ENCODE measurements at regions not wholly inside any gene's neighbourhood (a gene's known extent, or its start where the extent isn't known, plus 50 kb on each side); places are given as distances from the start of the nearest gene placed in this dataset.
A peak's percentile ranks its signal among the peaks of the same experiment; 100 is the strongest.
"Not testable (repeated sequence)": the region's sequence is repeated elsewhere in the genome, so short reads cannot be mapped to it uniquely, and the experiment has no call there.

GRCh38 chr9:64370344-64370743 is 914.7 kb downstream of the FOXD4L5 start:
- not testable (repeated sequence) for DNase-seq

- not testable (repeated sequence) for DNase-seq
These were observed 915.4 kb downstream of the FOXD4L5 start for GRCh38 chr9:64369644-64370043.

DNA sequence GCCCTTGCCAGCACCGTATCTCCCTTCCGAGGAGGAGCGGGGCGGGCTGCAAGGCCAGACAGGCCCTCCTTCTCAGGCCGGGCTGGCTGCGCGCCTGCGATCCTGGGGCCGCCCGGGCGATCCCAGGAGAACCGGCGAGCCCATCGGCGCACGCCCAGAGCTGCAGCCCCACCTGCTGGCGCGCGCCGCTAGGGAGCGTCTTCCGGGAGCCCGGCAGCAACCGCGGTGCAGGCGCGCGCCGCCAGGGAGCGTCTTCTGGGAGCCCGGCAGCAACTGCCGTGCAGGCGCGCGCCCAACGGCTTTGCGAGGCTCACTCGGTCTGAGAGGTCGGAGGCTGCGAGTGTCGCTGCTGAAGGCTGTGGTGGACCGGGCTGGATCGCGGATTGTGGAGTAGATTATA is 915.9 kb downstream of the FOXD4L5 start:
- peak; percentile 81 for DNase-seq

DNA sequence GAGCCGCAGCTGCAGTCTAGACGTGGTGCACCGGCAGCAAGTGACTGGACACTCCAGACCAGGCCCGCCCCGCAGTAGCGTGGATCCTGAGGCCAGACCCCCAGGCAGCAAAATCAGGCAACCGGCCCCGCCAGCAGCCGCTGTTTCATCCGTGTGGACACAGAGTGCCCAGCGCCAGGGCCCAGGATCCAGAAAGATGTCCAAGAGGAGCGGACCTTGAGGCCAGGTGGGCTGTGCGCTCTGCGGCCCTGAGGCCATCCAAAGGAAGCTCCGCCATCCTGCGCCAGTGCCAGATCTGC is 916.4 kb downstream of the FOXD4L5 start:
- DNase-seq: not testable (repeated sequence)

GRCh38 chr9:64367826-64368643 is 917.0 kb downstream of the FOXD4L5 start:
- DNase-seq: not testable (repeated sequence)

Measured in CD4-positive, alpha-beta T cell treated with Interleukin-12 subunit alpha and Interleukin-12 subunit beta, for 1 hour (primary cell).